GM19035 (cell line): ENCODE measurements at regions not wholly inside any gene's neighbourhood (a gene's known extent, or its start where the extent isn't known, plus 50 kb on each side); places are given as distances from the start of the nearest gene placed in this dataset.

Experiments
- ATAC-seq: cut with Tn5 transposase; IDR thresholded peaks from one replicate; pipeline ENCODE4 v1.9.1; 2021; ENCODE audit not compliant: unreplicated experiment

DNA sequence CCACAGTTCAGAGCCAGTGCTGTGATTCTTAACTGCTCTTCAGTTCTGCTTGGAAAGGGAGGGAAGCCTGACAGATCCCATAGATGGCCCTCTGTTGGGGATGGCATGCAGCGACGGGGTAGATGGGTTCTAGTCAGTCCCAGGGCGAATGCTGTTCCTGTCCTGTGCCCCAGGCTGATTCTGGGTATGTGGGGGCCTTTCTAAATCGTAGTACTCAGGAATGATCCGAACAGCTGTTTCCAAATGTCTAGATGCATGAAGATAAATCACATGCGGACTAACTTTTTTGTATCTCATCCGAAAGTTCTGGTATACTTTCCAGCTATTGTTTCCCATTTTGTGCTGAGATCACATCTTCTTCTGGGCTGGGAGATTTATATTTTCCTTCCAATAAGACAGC, 186.0 kb upstream of the MKI67 start:
- no peak for ATAC-seq

DNA sequence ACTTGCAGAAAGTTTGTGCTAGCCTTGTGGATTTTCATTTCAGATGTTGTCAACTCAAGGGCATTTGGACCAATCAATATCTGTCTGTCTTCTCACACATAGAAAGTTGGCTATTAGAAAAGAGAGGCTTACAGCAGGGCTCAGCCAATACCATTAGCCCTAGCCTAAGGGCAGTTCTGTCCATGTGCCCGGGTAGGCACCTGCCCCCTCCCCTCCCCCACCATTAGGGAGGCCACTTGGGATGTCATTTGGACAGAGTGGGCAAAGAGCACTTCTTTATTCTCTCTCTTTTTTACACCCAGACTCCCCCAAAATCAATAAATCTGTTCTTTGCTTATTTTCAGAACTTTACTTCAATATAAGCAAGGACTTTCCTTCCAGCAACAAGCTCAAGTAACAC, 188.5 kb upstream of the MKI67 start:
- no peak for ATAC-seq

DNA sequence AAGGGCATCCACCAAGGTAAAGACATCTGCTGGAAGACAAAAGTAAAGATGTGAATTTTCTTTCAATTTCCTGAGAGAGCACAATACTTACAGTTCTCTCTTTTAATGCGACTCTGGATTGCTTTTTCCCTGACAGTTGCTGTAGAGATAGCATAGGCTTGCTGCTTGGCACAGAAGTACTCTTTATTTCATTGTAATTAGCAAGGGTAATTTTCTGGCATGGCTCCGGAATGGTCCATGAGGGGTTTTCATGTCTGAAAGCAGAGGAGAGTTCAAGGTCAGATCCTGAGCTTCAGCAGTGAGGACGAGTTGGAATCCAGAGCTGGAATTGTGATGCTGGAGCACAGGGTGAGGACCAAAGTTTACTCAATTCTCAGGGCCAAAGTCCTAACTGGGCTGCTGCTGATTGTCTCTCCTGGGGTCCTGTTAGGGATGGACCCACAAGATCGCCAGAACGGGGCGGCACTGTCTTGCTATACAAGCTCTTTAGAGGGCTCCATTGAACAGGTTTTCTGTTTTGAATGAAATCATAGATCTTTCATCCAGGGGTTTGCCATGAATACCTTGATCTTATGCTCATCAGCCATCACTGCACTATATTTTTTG, 190.0 kb upstream of the MKI67 start:
- ATAC-seq = no peak

DNA sequence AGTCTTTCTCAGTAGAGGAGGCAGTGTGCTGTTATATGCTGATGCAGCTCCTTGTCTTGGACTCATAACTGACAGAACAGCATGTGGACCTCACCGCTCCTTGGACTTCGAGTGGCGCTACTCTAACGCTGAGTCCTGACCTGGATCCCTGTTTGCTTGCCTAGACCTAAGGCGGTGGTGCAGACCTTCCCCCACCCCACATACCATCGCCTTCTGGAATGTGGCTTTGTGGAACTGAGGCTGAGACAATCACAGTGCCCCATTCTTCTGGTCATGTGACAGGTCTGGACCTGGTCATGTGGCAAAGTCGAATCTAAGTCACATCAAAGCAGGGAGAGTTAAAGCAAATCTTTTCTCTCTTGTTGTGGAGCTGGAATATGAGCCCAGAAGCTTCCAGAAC, 190.7 kb upstream of the MKI67 start:
- ATAC-seq = no peak

DNA sequence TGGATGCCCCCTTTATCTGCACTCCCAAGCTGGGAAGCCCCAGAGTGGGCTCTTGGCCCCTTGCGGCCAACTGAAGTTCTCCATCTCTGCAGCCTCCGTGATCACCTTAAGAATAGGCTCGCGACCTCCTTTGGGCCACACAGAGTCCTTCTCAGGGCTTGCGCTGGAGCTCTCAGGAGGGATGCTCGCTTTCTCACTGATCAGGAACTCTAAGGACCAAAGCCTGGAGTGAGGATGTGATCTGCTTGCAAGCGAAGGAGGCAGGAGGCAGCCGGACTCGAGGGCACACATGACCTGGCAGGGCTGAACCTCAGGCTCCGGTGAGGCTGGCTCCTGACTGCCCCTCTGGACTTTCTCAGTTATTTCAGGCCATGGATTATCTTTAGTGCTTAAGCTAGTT, 192.1 kb upstream of the MKI67 start:
- no peak for ATAC-seq

DNA sequence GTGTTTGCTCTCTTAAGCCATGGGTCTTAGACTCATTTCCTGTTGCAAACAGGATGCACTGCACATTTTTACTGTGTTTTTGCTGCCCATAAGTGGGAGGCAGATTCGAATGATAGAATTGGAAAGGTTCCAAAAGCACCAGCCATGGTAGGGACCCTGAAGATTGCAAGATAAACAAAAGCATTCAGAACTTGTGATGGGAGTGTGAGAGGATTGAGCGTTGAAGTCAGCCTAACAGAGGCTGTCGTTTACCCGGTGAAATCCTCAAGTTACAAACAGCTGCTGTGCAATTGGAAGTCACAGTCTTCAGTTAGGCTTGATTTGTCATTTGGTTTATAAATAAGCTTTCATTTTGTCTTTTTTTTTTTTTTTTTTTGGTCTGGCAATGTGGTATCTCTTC, 192.7 kb upstream of the MKI67 start:
- no peak for ATAC-seq

DNA sequence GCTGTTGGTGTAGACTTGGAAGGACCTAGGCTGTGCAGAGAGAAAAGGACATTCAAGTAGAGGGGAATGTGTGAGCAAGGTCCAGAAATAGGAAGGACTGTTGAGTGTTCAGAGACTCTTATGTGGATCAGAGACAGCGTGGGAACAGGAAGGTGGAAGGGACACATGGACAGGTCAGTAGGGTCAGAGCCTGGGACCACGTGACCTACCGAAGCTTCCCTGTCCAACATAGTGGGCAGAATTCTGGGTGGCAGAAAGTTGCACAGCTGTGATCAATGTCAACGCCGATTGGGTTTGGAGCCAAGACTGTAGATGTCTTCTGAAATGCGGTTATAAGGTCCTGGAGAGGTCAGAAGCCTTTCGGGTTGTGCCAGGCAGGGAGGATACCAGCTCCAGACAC, 195.9 kb upstream of the MKI67 start:
- ATAC-seq = no peak

DNA sequence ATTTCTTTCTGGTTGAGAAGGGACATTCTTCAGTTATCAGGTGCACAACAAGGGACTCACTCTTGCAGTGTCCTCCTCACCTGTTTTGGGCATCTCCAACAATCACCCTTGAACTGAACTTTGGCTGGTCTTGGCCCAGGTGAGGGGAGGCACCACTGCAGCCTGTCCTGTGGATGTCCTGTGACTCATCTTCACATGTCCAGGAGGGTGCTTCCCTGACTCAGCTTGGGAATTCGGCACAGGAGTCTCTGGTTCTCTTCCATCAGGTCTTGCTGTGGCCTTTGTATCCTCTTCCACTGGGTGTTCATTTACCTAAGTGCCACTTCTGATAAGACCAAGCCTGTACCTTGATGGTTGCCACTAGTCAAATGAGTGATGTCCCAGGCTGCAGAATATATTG, 196.7 kb upstream of the MKI67 start:
- ATAC-seq = no peak

DNA sequence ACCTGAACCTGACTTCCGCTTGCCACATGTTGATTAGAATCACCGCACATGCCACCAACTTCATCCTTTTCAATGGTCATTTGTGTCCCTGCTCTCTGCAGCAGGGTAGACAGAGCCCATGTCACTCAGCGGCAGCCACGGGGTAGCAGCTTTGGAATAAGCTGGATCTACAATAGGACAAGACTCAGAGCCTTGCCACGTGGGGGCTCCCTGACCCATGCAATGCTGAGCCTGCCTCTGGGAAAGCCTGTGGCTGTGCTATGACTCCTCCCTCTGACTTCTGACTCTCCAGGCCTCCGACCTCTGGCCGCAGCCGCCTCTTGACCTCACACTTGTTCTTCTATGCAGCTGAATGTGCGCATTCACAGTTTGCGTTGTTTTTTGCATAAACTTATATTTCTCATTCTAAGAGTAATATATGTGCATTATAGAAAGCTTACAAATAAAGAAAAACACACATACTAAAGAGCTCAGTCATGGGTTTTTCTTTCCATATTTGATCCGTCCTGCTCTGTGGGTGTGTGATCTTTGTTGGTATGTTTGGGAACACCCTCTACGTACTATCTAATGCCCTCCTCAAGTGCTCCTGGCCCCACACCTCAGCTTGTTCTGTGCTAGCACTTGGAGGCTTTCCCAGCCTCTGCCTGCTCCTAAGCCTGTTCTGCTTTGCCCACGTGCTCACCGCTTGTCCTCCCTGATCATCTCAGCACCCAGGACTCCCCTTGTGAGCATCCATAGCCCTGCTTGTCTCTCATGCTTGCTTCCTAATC, 198.0 kb upstream of the MKI67 start:
- ATAC-seq = no peak

DNA sequence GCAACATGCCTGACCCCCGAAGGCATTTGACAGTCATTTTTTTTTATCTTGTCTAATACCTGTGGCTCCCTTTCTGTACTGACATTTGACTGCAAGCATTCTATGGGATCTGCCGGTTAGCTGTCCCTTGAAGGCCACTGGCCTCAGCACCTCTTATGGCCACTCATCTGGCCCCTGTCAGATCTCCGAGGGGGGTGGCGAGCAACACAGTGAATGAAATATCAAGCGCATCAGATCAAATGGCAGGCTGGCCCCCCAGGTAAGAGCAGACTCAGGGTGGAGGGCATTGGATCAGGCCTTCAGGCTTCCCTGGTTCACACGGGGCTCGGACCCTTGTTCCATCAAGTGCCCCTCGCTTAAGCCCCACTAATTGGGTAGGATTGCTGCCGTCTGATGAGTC, 199.6 kb upstream of the MKI67 start:
- no peak for ATAC-seq

DNA sequence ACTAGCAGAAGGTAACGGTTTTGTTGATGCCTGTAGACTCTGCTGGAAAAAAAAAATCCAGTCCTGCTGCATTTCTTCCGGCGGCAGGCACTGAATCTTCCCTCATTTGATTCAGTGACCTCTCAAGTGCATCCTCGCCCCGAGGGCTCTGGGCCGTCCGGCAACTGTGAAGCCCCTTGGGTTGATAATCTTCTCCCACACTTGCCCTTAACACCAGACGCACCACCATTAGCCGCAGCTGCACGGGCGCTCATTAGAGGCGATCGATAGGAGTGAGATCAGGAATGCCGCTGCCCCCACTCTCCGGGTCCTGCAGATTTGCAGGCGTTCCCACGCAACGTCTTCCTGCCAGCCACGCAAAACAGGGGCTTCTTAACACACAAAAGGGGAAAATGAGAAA, 200.0 kb upstream of the MKI67 start:
- no peak for ATAC-seq

DNA sequence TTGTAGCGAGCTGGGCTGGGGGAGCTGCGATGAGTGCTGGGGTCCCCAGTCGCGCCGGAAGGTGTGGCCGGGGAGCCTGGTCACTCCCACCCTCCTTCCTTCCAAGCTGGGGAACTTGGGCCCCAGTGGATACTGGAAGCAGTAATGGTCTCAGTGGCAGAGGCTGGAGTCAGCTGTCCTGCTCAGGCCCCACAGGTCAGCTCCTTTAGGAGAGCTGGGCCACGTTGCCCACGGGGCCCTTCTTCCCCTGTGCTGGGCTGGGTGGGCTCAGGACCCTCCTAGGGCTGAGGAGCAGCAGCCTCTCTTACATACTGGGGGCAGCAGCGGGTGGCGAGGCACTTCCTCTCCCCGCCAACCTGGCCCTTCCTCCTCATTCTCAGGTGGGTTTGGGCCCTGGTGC, 200.6 kb upstream of the MKI67 start:
- no peak for ATAC-seq

DNA sequence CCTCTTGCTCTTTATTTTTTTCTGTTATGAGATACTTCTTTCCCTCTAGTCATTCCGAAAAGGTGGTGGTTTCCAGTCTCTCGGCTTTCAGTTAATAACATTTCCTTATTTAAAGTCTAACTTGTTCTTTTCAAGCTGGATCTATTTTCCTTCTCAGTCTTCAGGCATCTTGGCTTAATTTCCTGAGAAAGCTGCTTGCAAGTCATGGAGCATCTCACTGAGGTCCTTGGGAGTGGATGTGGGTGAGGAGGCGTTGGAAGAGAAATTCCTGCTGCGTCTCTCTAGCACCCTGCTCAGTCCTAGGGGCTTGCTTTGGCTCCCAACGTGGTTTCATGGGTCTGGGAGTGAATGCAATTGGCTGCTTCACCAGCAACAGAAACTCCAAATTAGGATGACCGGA, 210.2 kb upstream of the MKI67 start:
- no peak for ATAC-seq

DNA sequence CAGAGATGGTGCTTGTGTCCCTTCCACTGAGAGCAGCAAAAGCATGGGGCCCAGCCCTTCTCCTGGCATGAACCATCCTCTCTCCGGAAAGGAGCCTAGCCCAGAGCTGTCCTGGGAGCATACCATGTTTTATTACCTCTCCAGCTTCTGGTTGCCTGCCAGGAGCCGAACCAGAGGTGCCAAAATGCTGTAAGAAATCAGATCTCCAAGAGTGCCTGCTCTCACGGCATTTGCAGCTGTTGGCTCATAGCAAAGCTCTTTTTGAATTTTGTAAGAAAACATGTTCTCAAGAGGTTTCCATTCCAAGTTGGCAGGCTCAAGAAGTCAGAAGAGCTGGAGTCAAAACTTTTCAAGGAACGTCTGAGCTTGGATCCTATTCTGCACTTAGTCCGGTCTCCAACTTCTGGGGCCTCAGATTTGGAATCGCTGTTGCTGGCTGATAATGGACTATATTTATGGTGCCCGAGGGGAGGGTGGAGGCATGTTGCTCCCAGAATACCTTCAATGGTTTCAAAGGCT, 211.7 kb upstream of the MKI67 start:
- no peak for ATAC-seq

DNA sequence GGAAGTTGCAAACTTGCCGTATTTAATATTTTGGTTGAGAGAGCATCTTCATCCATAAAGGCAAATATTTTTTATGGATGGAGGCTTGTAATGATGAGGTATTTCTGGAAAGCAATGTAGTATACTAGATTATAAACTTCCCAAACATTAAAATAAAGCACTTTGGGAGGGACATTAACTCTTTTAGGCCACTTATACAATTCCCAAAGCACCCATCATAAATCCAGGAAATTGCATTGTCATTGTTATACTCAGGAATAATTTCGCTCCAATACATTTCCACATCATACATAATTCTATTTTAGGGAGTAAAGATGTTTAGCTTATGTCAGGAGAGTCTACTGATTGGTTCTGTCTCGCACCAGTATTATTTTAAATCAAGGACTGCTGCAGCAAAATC, 212.7 kb upstream of the MKI67 start:
- ATAC-seq = no peak

DNA sequence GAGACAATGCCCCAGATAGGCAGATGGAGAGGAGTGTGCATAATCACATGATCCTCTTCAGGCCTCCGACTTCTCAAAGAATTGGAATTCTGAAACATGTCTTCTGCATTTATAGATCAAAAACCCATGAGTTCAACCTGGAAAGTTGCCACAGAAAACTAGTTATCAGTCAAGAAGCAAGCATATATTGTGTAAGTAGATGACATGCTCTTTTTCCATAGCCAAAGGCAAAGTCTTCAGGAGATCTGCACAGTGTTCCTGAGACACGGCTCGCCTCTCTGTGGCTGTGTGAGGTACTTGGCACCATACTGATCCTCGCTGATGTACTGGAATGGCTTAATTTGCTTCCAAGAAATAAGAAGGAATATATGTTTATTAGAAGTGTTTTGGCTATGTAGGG, 213.5 kb upstream of the MKI67 start:
- no peak for ATAC-seq

DNA sequence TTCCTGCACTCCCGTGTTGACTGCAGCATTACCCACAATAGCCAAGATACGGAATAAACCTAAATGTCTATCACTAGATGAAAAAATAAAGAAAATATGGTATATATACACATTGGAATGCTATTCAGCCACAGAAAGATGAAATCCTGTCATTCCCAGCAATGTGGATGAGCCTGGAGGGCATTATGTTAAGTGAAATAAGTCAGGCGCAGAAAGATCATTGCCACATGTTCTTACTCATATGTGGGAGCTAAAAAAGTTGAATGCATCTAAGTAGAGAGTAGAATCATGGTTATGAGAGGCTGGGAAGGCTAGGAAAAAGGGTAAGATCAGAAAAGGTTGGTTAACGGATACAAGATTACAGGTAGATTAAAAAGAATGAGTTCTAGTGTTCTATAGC, 219.1 kb upstream of the MKI67 start:
- ATAC-seq = no peak

DNA sequence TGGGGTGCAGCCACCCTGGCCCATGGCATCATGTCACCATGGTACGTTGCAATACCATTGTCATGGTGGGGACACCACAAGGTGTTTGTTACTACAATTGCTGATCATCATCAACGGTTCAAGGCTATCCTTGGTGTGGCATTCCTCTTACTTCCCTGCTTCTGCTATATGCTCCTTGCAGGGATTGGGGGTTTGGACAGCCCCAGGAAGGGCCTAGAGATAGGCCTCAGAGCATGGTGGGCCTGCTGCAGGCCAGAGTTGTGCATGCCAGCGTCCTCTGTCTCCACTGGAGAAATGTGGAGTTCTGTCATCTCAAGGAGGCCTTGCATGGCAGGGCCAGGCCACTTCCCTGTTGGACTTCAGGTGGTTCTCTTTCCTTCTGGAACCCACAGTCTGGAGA, 234.6 kb upstream of the MKI67 start:
- no peak for ATAC-seq

DNA sequence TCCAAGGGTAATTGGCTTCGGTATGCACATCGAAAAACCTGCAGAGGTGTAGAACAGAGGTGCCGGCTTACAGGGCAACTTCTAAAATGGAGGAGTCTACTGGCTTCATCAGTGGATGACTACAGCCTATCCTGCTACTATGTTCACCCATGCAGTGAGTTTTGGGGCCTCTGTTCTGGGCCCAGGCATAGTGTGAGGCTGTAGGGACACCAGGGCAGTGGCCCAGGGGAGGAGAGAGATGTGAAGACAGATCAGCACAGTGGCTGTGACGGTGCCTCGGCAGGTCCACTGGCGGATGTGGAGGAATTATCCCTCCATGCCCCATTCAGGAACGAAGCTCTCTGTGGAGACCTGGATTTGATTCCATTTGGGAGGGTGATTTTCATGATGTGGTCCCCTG, 235.3 kb upstream of the MKI67 start:
- ATAC-seq = no peak

DNA sequence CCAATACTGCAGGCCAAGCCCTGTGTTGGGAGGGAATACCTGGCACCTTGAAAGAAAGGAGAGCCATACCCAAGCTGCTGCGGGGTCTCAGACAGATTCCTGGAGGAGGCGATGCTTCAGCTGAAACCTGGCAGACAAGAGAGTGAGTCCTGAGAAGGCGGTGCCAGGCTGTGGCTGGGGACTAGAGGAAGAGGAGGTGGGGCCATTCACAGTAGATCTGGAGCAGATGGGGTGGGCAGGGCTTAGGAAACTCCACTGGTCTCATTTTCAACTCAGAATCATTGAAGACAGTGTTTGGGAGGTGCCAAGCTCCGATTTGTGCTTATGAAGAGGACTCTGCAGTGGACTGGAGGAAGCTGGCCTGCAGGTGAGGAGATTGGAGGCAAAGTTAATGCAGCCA, 236.3 kb upstream of the MKI67 start:
- ATAC-seq = no peak

DNA sequence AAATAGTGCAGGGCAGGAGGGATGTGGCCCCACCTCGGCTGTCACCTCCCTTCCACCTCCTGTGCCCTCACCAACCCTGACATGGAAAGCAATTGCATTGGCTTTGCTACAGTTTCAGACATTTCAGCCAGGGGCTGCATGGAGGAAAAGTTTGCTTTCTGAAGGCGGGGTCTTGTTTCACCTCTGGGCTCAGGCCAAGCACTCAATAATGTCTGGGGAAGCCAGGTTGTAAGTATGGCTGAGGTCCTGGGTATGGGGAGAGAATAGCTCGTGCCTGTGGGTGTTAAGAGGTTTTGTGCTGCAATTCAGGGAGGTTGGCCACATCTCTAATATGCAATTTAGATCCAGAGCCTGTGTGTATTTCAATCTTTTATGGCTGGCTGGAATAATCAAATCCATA, 238.4 kb upstream of the MKI67 start:
- ATAC-seq = no peak

DNA sequence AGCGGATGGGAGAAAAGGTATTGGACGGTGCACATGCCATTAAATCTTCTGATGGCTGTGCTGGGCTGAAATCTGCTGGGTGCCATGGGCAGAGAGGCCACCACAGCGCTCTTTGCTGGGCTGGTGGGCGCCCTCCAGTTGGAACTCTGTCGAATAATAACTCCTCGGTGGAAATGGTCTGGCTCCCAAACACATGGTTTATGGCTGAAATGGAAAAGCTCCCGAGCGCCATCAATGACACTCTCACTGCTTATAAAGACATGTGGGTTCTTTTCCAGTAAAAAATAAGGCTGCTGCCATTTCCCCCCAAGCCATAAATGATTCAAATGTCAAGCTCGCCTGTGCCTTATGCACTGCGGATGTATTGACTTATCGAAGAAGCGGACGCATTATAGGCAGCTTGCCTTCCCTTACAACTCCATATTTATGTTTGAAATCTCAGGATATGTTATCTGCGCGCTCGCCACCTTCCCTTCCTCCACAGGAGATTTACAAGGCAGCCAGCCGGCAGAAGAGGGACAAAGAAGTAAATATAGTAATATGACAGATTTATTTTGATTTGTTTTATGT, 239.0 kb upstream of the MKI67 start:
- ATAC-seq = no peak

DNA sequence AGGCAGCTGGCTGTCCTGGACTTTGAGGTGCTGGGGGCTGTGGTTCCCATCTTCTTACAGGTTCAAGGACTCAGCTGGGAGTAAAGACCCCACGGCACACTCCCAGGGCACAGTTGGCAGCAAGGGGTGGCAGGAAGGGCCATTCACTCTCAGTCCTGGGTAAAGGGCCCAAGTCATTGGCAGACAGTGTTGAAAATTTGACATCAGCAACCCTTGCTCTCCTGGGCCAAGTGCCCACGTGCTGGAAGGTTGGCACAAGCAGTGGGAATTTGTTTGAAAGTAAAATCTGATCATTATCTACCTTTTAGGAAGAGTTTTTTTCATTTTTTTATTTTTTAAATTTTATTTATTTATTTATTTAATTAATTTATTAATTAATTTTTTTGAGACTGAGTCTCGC, 241.6 kb upstream of the MKI67 start:
- ATAC-seq = no peak
